ENCODE measurements at regions not wholly inside any gene's neighbourhood (a gene's known extent, or its start where the extent isn't known, plus 50 kb on each side); places are given as distances from the start of the nearest gene placed in this dataset.
A peak's percentile ranks its signal among the peaks of the same experiment; 100 is the strongest.
"Not testable (repeated sequence)": the region's sequence is repeated elsewhere in the genome, so short reads cannot be mapped to it uniquely, and the experiment has no call there.

- H3K4me3 ChIP-seq (ENCODE audit: control insufficient read depth, low read depth, low read length) = no peak overlapping the region
- DNase-seq (ENCODE audit: low read depth) = no peak
- TF ChIP-seq, protein P1, sequence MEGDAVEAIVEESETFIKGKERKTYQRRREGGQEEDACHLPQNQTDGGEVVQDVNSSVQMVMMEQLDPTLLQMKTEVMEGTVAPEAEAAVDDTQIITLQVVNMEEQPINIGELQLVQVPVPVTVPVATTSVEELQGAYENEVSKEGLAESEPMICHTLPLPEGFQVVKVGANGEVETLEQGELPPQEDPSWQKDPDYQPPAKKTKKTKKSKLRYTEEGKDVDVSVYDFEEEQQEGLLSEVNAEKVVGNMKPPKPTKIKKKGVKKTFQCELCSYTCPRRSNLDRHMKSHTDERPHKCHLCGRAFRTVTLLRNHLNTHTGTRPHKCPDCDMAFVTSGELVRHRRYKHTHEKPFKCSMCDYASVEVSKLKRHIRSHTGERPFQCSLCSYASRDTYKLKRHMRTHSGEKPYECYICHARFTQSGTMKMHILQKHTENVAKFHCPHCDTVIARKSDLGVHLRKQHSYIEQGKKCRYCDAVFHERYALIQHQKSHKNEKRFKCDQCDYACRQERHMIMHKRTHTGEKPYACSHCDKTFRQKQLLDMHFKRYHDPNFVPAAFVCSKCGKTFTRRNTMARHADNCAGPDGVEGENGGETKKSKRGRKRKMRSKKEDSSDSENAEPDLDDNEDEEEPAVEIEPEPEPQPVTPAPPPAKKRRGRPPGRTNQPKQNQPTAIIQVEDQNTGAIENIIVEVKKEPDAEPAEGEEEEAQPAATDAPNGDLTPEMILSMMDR (conservative IDR thresholded peaks at IDR 0.05; ENCODE audit: control insufficient read depth, insufficient read depth, low read depth, low read length) = no peak
Measured at GRCh38 chr3:69658514-69659140, 80.6 kb upstream of the MITF start.

DNA sequence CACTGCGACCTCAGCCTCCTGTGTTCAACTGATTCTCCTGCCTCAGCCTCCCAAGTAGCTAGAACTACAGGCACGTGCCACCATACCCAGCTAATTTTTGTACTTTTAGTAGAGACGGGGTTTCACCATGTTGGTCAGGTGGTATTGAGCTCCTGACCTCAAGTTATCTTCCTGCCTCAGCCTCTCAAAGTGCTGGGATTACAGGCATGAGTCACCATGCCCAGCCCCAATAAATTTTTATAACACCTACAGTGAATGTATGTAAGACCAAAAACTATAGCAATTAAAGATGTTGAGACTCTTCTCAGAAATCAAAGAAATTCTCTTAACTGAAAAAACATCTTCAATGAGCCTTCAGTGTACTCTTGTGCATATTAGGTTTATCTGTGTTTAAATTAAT is 82.2 kb upstream of the MITF start:
- H3K4me3 ChIP-seq (ENCODE audit: control insufficient read depth, low read depth, low read length) = not testable (repeated sequence)

GRCh38 chr3:69651765-69652164 is 87.5 kb upstream of the MITF start:
- TF ChIP-seq, protein P1 (conservative IDR thresholded peaks at IDR 0.05; ENCODE audit: control insufficient read depth, insufficient read depth, low read depth, low read length) = no peak
- H3K4me3 ChIP-seq (ENCODE audit: control insufficient read depth, low read depth, low read length) = no peak overlapping the region
- no peak for DNase-seq (ENCODE audit: low read depth)

More for the DNA sequence above, 82.2 kb upstream of the MITF start:
- not testable (repeated sequence) for DNase-seq (ENCODE audit: low read depth)

GRCh38 chr3:69650066-69650419 is 89.2 kb upstream of the MITF start:
- H3K4me3 ChIP-seq (ENCODE audit: control insufficient read depth, low read depth, low read length) = peak overlapping the region; percentile 21
- DNase-seq (ENCODE audit: low read depth) = peak; percentile 45
- TF ChIP-seq, protein P1 (conservative IDR thresholded peaks at IDR 0.05; ENCODE audit: control insufficient read depth, insufficient read depth, low read depth, low read length) = no peak

DNA sequence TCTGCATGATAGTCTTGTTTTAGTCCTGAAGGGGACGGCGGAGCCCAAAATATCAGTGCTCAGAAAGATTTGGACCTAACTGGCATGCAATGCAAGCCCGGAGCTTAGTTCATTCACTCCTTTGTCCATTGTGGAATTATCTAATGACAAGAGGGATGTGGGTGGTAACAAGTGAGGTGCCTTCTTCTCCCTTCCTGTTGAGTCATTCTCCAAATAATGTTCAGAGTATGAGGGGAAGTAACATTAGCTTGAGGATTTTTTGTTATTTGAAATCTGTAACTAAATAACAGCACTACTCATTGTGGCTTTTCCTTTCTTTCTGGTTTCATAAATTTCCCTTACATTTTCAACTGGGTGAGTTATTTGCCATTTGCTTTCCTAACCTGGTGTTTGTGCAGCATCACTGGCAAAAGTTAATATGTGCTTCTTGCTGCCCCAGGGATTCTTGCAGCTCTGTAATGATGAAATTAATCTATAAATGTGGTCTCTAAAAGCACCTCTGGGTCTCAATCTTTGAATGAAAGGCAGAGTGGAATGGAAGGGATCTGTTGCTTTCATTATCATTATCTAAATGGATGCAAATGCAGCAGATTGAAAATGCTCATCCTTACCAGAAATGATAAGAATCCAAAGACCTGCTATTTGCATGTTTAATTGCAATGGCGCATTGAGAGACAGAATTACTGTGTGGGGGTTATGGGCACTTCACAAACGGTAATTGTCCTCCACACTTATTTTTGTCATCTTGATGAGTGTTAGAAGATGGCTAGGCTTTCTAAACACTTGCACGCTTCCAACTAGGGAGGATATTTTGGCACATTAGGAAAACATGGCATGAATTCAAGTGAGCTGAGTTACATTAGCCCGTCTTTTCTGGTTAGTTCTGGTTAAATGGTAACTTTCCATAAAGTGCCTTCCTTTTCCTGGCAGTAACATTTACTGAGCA is 89.9 kb upstream of the MITF start:
- peak overlapping the region; percentile 21 for H3K4me3 ChIP-seq (ENCODE audit: control insufficient read depth, low read depth, low read length)
- TF ChIP-seq, protein P1 (conservative IDR thresholded peaks at IDR 0.05; ENCODE audit: control insufficient read depth, insufficient read depth, low read depth, low read length) = no peak
- peak; percentile 75 for DNase-seq (ENCODE audit: low read depth)

- H3K4me3 ChIP-seq (ENCODE audit: control insufficient read depth, low read depth, low read length) = no peak overlapping the region
- TF ChIP-seq, protein P1 (conservative IDR thresholded peaks at IDR 0.05; ENCODE audit: control insufficient read depth, insufficient read depth, low read depth, low read length) = no peak
- no peak for DNase-seq (ENCODE audit: low read depth)
Measured at GRCh38 chr3:69648126-69648525, 91.1 kb upstream of the MITF start.

GRCh38 chr3:69647511-69648110 is 91.7 kb upstream of the MITF start:
- no peak overlapping the region for H3K4me3 ChIP-seq (ENCODE audit: control insufficient read depth, low read depth, low read length)
- TF ChIP-seq, protein P1 (conservative IDR thresholded peaks at IDR 0.05; ENCODE audit: control insufficient read depth, insufficient read depth, low read depth, low read length) = no peak
- DNase-seq (ENCODE audit: low read depth) = no peak
